ENCODE measurements at regions not wholly inside any gene's neighbourhood (a gene's known extent, or its start where the extent isn't known, plus 50 kb on each side); places are given as distances from the start of the nearest gene placed in this dataset.
A peak's percentile ranks its signal among the peaks of the same experiment; 100 is the strongest.
"Not testable (repeated sequence)": the region's sequence is repeated elsewhere in the genome, so short reads cannot be mapped to it uniquely, and the experiment has no call there.

DNA sequence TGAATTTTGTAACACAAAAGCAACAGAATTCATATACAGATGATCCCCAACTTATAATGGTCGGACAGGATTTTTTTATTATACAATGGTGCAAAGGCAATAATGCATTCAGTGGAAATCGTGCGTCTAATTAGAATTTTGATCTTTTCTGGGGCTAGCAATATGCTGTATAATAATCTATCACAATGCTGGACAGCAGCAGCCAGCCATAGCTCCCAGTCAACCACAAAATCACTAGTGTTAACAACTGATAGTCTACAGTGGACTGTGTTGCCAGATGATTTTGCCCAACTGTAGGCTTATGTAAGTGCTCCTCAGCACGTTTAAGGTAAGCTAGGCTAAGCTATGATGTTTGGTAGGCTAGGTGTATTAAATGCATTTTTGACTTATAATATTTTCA, 399.0 kb upstream of the SLC39A10 start:
- Histone ChIP-seq H3K4me1 (ENCODE audit: control insufficient read depth in 2 of 2, insufficient read depth in 2 of 2, low read length in 2 of 2) (no peaks in the 10 kb centered on the region), H3K27me3 (ENCODE audit: control insufficient read depth in 2 of 2, insufficient read depth in 1 of 2, low read length in 1 of 2) (no peaks in the 10 kb centered on the region), H3K9me3 (ENCODE audit: control insufficient read depth in 2 of 2, insufficient read depth in 1 of 2, low read length in 1 of 2) (no peaks in the 10 kb centered on the region), H3K4me3 (ENCODE audit: low read length in 2 of 2) (no peak overlapping the region), H3K36me3 (ENCODE audit: control insufficient read depth in 2 of 2, insufficient read depth in 2 of 2, low read length in 1 of 2) (no peaks in the 10 kb centered on the region), H3K27ac (ENCODE audit: low read depth in 1 of 2, low read length in 1 of 2) (no peak overlapping the region)
- no peak for DNase-seq (ENCODE audit: low read depth in 6 of 9, low spot score in 9 of 9)
- WGBS: 93% methylated on average over 4 of the region's 4 CpGs

DNA sequence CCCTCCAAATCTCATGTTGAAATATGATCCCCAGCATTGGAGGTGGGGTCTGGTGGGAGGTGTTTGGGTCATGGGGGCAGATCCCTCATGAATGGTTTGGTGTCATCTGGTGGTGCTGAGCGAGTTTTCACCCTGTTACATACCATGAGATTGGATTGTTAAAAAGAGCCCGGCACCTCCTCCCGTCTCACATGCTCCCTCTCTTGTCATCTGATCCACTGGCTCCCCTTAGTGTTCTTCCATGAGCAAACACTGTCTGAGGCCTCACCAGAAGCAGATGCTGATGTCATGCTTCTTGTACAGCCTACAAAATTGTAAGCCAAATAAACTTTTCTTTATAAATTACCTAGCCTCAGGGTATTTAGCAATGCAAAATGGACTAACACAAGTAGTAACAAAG, 405.0 kb upstream of the SLC39A10 start:
- no peaks in the 10 kb centered on the region for H3K36me3 ChIP-seq (ENCODE audit: control insufficient read depth in 2 of 2, insufficient read depth in 2 of 2, low read length in 1 of 2)
- over 99% methylated on average over 3 of the region's 3 CpGs for WGBS

GRCh38 chr2:195251214-195251613, 405.8 kb upstream of the SLC39A10 start:
- Histone ChIP-seq H3K27me3 (ENCODE audit: control insufficient read depth in 2 of 2, insufficient read depth in 1 of 2, low read length in 1 of 2) (no peaks in the 10 kb centered on the region), H3K4me1 (ENCODE audit: control insufficient read depth in 2 of 2, insufficient read depth in 2 of 2, low read length in 2 of 2) (no peaks in the 10 kb centered on the region)

More for the DNA sequence above, 405.0 kb upstream of the SLC39A10 start:
- no peak overlapping the region for H3K27ac ChIP-seq (ENCODE audit: low read depth in 1 of 2, low read length in 1 of 2)
- H3K4me3 ChIP-seq (ENCODE audit: low read length in 2 of 2): no peak overlapping the region
- no peaks in the 10 kb centered on the region for H3K4me1 ChIP-seq (ENCODE audit: control insufficient read depth in 2 of 2, insufficient read depth in 2 of 2, low read length in 2 of 2)
- no peaks in the 10 kb centered on the region for H3K9me3 ChIP-seq (ENCODE audit: control insufficient read depth in 2 of 2, insufficient read depth in 1 of 2, low read length in 1 of 2)
- DNase-seq (ENCODE audit: low read depth in 6 of 9, low spot score in 9 of 9): no peak
- no peaks in the 10 kb centered on the region for H3K27me3 ChIP-seq (ENCODE audit: control insufficient read depth in 2 of 2, insufficient read depth in 1 of 2, low read length in 1 of 2)

DNA sequence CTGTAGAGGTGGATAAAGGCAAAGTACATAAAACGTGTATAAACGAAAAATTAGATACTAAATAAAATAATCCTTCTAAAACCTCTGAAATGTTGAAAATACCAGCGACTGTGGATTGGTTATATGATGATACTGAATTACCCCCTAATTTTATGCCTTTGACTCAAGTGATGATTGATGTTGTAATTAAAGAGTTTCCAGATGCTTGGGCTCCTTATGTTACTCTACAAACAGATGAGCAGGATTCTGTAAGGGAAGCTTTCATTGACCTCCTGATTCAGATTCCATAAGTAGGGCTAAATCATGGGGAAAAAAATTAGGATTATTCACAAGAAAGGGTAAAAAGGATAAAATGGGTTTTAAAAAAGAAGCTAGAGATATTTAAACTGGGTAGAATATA, 418.2 kb upstream of the SLC39A10 start:
- 90% methylated on average over 3 of the region's 3 CpGs for WGBS
- no peaks in the 10 kb centered on the region for H3K36me3 ChIP-seq (ENCODE audit: control insufficient read depth in 2 of 2, insufficient read depth in 2 of 2, low read length in 1 of 2)

More at GRCh38 chr2:195251214-195251613, 405.8 kb upstream of the SLC39A10 start:
- Histone ChIP-seq H3K9me3 (ENCODE audit: control insufficient read depth in 2 of 2, insufficient read depth in 1 of 2, low read length in 1 of 2) (no peaks in the 10 kb centered on the region), H3K36me3 (ENCODE audit: control insufficient read depth in 2 of 2, insufficient read depth in 2 of 2, low read length in 1 of 2) (no peaks in the 10 kb centered on the region), H3K4me3 (ENCODE audit: low read length in 2 of 2) (no peak overlapping the region), H3K27ac (ENCODE audit: low read depth in 1 of 2, low read length in 1 of 2) (no peak overlapping the region)
- no peak for DNase-seq (ENCODE audit: low read depth in 6 of 9, low spot score in 9 of 9)

DNA sequence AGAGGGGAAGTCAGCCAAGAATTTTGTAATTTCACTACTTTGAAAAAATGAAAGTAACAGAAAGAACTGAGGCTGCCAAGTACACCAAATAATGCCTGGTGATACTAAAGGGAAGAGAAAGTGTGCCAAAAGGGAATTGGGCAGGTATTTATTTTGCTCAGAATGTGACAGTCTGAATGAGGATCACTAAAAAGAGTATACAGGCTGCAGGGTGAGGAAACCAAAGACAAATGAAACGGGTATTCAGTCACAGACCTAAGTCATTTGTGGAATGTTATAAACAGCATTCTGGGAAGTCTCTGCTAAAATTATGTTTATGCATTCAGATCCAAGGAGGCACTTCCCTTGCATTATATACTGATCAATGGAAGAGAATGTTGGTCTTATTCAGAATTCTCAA, 418.6 kb upstream of the SLC39A10 start:
- DNase-seq (ENCODE audit: low read depth in 6 of 9, low spot score in 9 of 9): no peak
- Histone ChIP-seq H3K27ac (ENCODE audit: low read depth in 1 of 2, low read length in 1 of 2) (no peak overlapping the region), H3K4me3 (ENCODE audit: low read length in 2 of 2) (no peak overlapping the region), H3K9me3 (ENCODE audit: control insufficient read depth in 2 of 2, insufficient read depth in 1 of 2, low read length in 1 of 2) (no peaks in the 10 kb centered on the region), H3K27me3 (ENCODE audit: control insufficient read depth in 2 of 2, insufficient read depth in 1 of 2, low read length in 1 of 2) (no peaks in the 10 kb centered on the region), H3K4me1 (ENCODE audit: control insufficient read depth in 2 of 2, insufficient read depth in 2 of 2, low read length in 2 of 2) (no peaks in the 10 kb centered on the region), H3K36me3 (ENCODE audit: control insufficient read depth in 2 of 2, insufficient read depth in 2 of 2, low read length in 1 of 2) (no peaks in the 10 kb centered on the region)
- 91% methylated on average over 1 of the region's 1 CpG for WGBS

More for the DNA sequence above, 418.2 kb upstream of the SLC39A10 start:
- no peak overlapping the region for H3K4me3 ChIP-seq (ENCODE audit: low read length in 2 of 2)
- no peak for DNase-seq (ENCODE audit: low read depth in 6 of 9, low spot score in 9 of 9)
- H3K27me3 ChIP-seq (ENCODE audit: control insufficient read depth in 2 of 2, insufficient read depth in 1 of 2, low read length in 1 of 2): no peaks in the 10 kb centered on the region
- H3K4me1 ChIP-seq (ENCODE audit: control insufficient read depth in 2 of 2, insufficient read depth in 2 of 2, low read length in 2 of 2): no peaks in the 10 kb centered on the region
- H3K9me3 ChIP-seq (ENCODE audit: control insufficient read depth in 2 of 2, insufficient read depth in 1 of 2, low read length in 1 of 2): no peaks in the 10 kb centered on the region
- no peak overlapping the region for H3K27ac ChIP-seq (ENCODE audit: low read depth in 1 of 2, low read length in 1 of 2)

DNA sequence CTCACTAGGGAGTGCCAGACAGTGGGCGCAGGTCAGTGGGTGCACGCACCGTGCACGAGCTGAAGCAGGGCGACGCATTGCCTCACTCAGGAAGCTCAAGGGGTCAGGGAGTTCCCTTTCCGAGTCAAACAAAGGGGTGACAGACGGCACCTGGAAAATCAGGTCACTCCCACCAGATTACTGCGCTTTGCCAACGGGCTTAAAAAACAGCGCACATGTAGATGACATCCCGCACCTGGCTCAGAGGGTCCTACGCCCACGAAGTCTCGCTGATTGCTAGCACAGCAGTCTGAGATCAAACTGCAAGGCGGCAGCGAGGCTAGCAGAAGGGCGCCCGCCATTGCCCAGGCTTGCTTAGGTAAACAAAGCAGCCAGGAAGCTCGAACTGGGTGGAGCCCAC, 428.5 kb upstream of the SLC39A10 start:
- not testable (repeated sequence) for H3K27ac ChIP-seq (ENCODE audit: low read depth in 1 of 2, low read length in 1 of 2); H3K9me3 ChIP-seq (ENCODE audit: control insufficient read depth in 2 of 2, insufficient read depth in 1 of 2, low read length in 1 of 2); H3K27me3 ChIP-seq (ENCODE audit: control insufficient read depth in 2 of 2, insufficient read depth in 1 of 2, low read length in 1 of 2); H3K4me3 ChIP-seq (ENCODE audit: low read length in 2 of 2); H3K4me1 ChIP-seq (ENCODE audit: control insufficient read depth in 2 of 2, insufficient read depth in 2 of 2, low read length in 2 of 2); DNase-seq (ENCODE audit: low read depth in 6 of 9, low spot score in 9 of 9); H3K36me3 ChIP-seq (ENCODE audit: control insufficient read depth in 2 of 2, insufficient read depth in 2 of 2, low read length in 1 of 2)
- 97% methylated on average over 20 of the region's 20 CpGs for WGBS

GRCh38 chr2:195214072-195214471, 443.0 kb upstream of the SLC39A10 start:
- Histone ChIP-seq H3K9me3 (ENCODE audit: control insufficient read depth in 2 of 2, insufficient read depth in 1 of 2, low read length in 1 of 2) (no peaks in the 10 kb centered on the region), H3K36me3 (ENCODE audit: control insufficient read depth in 2 of 2, insufficient read depth in 2 of 2, low read length in 1 of 2) (no peaks in the 10 kb centered on the region), H3K4me1 (ENCODE audit: control insufficient read depth in 2 of 2, insufficient read depth in 2 of 2, low read length in 2 of 2) (no peaks in the 10 kb centered on the region), H3K4me3 (ENCODE audit: low read length in 2 of 2) (no peak overlapping the region), H3K27ac (ENCODE audit: low read depth in 1 of 2, low read length in 1 of 2) (no peak overlapping the region), H3K27me3 (ENCODE audit: control insufficient read depth in 2 of 2, insufficient read depth in 1 of 2, low read length in 1 of 2) (no peaks in the 10 kb centered on the region)
- DNase-seq (ENCODE audit: low read depth in 6 of 9, low spot score in 9 of 9): peak in 2 of 9 donors; percentile 1 to 19
- 77% methylated on average over 5 of the region's 5 CpGs for WGBS

DNA sequence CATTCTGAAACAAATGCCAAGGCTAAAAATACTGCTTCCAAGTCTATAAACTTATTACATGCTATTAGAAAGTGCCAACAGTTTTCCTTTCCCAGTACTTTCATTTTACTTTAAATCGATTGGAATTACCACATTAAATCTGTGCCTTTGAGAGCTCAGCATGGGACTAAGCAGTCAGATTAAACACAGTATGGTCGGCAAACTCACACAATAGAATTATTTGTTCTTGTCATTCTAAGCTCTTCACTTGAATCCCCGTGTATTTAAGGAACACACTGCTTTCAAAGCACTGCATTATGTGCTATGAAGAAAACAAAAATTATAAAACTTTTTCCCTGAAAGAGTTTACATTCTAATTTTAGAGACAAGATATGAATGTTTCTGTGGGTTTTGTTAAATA, 444.4 kb upstream of the SLC39A10 start:
- no peaks in the 10 kb centered on the region for H3K27me3 ChIP-seq (ENCODE audit: control insufficient read depth in 2 of 2, insufficient read depth in 1 of 2, low read length in 1 of 2)
- H3K4me1 ChIP-seq (ENCODE audit: control insufficient read depth in 2 of 2, insufficient read depth in 2 of 2, low read length in 2 of 2): no peaks in the 10 kb centered on the region
- no peak for DNase-seq (ENCODE audit: low read depth in 6 of 9, low spot score in 9 of 9)
- no peak overlapping the region for H3K27ac ChIP-seq (ENCODE audit: low read depth in 1 of 2, low read length in 1 of 2)
- no peaks in the 10 kb centered on the region for H3K9me3 ChIP-seq (ENCODE audit: control insufficient read depth in 2 of 2, insufficient read depth in 1 of 2, low read length in 1 of 2)
- no peak overlapping the region for H3K4me3 ChIP-seq (ENCODE audit: low read length in 2 of 2)
- H3K36me3 ChIP-seq (ENCODE audit: control insufficient read depth in 2 of 2, insufficient read depth in 2 of 2, low read length in 1 of 2): no peaks in the 10 kb centered on the region
- WGBS: 84% methylated on average over 3 of the region's 3 CpGs

DNA sequence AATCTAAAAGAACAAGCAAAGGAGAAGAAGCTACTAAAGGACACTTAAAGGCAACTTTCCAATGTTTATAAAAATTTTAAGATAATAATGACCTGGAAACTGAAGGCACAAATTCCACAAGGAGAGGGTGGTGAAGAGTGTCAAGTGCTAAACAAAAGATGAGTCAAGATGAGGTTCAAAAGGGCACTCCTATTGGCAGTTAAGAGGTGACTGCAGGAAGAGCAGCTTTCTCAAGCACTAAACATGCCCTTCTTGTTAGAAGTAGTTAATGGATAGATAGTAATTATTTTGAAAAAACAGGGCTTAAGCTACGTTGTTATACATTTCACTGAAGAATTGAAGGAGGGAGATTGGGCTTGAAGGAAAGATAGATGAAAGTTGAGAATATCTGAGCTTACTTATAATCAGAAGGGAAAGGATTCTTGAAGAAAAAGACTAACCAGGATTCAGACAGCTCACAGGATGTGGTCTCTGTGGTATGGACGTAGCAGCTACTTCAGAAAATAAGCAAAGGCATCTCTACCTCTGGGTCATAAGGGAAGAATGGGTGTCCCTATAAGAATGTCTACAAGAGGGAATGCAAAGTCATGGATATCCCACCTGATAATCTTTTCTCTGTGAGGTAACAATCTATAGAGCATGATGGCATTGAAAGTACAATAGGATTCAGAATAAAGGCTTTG, 454.7 kb upstream of the SLC39A10 start:
- Histone ChIP-seq H3K27ac (ENCODE audit: low read depth in 1 of 2, low read length in 1 of 2) (no peak overlapping the region), H3K9me3 (ENCODE audit: control insufficient read depth in 2 of 2, insufficient read depth in 1 of 2, low read length in 1 of 2) (no peaks in the 10 kb centered on the region), H3K27me3 (ENCODE audit: control insufficient read depth in 2 of 2, insufficient read depth in 1 of 2, low read length in 1 of 2) (no peaks in the 10 kb centered on the region), H3K36me3 (ENCODE audit: control insufficient read depth in 2 of 2, insufficient read depth in 2 of 2, low read length in 1 of 2) (no peaks in the 10 kb centered on the region), H3K4me3 (ENCODE audit: low read length in 2 of 2) (no peak overlapping the region), H3K4me1 (ENCODE audit: control insufficient read depth in 2 of 2, insufficient read depth in 2 of 2, low read length in 2 of 2) (no peaks in the 10 kb centered on the region)
- peak in 4 of 9 donors; percentile 2 to 51 (median 14) for DNase-seq (ENCODE audit: low read depth in 6 of 9, low spot score in 9 of 9)
- WGBS: 48% methylated on average over 2 of the region's 2 CpGs

All from thymus (tissue), 11 donors.